ENCODE measurements at regions not wholly inside any gene's neighbourhood (a gene's known extent, or its start where the extent isn't known, plus 50 kb on each side); places are given as distances from the start of the nearest gene placed in this dataset.

GRCh38 chr1:88284666-88285366 lies 399.3 kb upstream of the PKN2 start:
- no peak for DNase-seq (ENCODE audit: low spot score)

GRCh38 chr1:88286716-88287115 lies 397.4 kb upstream of the PKN2 start:
- no peak for DNase-seq (ENCODE audit: low spot score)

- DNase-seq (ENCODE audit: low spot score) = no peak
These were observed 395.5 kb upstream of the PKN2 start for GRCh38 chr1:88288571-88288970.

GRCh38 chr1:88289401-88290102 lies 394.5 kb upstream of the PKN2 start:
- DNase-seq (ENCODE audit: low spot score) = no peak

- DNase-seq (ENCODE audit: low spot score) = no peak
These were observed 392.3 kb upstream of the PKN2 start for GRCh38 chr1:88291611-88292354.

GRCh38 chr1:88293691-88294190 lies 390.3 kb upstream of the PKN2 start:
- DNase-seq (ENCODE audit: low spot score) = no peak

GRCh38 chr1:88296227-88296626 lies 387.8 kb upstream of the PKN2 start:
- DNase-seq (ENCODE audit: low spot score) = no peak

- no peak for DNase-seq (ENCODE audit: low spot score)
These were observed 387.4 kb upstream of the PKN2 start for GRCh38 chr1:88296642-88297041.

GRCh38 chr1:88298506-88298905 lies 385.6 kb upstream of the PKN2 start:
- no peak for DNase-seq (ENCODE audit: low spot score)

- no peak for DNase-seq (ENCODE audit: low spot score)
These were observed 383.3 kb upstream of the PKN2 start for GRCh38 chr1:88300752-88301263.

- peak; percentile 46 for DNase-seq (ENCODE audit: low spot score)
These were observed 381.1 kb upstream of the PKN2 start for GRCh38 chr1:88302843-88303486.

- no peak for DNase-seq (ENCODE audit: low spot score)
These were observed 372.8 kb upstream of the PKN2 start for GRCh38 chr1:88311265-88311664.

GRCh38 chr1:88311907-88312306 lies 372.2 kb upstream of the PKN2 start:
- DNase-seq (ENCODE audit: low spot score) = no peak

- no peak for DNase-seq (ENCODE audit: low spot score)
These were observed 366.7 kb upstream of the PKN2 start for GRCh38 chr1:88317396-88317795.

- no peak for DNase-seq (ENCODE audit: low spot score)
These were observed 365.3 kb upstream of the PKN2 start for GRCh38 chr1:88318740-88319139.

- no peak for DNase-seq (ENCODE audit: low spot score)
These were observed 363.8 kb upstream of the PKN2 start for GRCh38 chr1:88320291-88320690.

GRCh38 chr1:88321706-88322105 lies 362.4 kb upstream of the PKN2 start:
- DNase-seq (ENCODE audit: low spot score) = no peak

- DNase-seq (ENCODE audit: low spot score) = no peak
These were observed 359.2 kb upstream of the PKN2 start for GRCh38 chr1:88324899-88325298.

GRCh38 chr1:88327391-88328267 lies 356.4 kb upstream of the PKN2 start:
- no peak for DNase-seq (ENCODE audit: low spot score)

GRCh38 chr1:88330201-88330600 lies 353.9 kb upstream of the PKN2 start:
- DNase-seq (ENCODE audit: low spot score) = no peak

Data from SK-N-DZ (cell line).